Epithelial cell of proximal tubule (primary cell): ENCODE measurements at regions not wholly inside any gene's neighbourhood (a gene's known extent, or its start where the extent isn't known, plus 50 kb on each side); places are given as distances from the start of the nearest gene placed in this dataset.
A peak's percentile ranks its signal among the peaks of the same experiment; 100 is the strongest.

Experiments
- DNase-seq: peaks from one replicate; pipeline ENCODE4 v3.0.0-alpha.2; 2011; ENCODE audit warnings: low read depth
- H3K4me3 ChIP-seq: 2 replicates; pipeline ENCODE4 v1.5.1; 2011; ENCODE audit warnings: low read depth, mild to moderate bottlenecking, low read length
- CTCF ChIP-seq: conservative IDR thresholded peaks from 2 replicates; pipeline ENCODE4 v1.5.1; 2012; ENCODE audit warnings: low read depth, mild to moderate bottlenecking, low read length

GRCh38 chr6:100217225-100218012, 223.4 kb upstream of the MCHR2 start:
- DNase-seq, result no peak
- TF ChIP-seq CTCF, result no peak
- H3K4me3 ChIP-seq, result no peak overlapping the region

DNA sequence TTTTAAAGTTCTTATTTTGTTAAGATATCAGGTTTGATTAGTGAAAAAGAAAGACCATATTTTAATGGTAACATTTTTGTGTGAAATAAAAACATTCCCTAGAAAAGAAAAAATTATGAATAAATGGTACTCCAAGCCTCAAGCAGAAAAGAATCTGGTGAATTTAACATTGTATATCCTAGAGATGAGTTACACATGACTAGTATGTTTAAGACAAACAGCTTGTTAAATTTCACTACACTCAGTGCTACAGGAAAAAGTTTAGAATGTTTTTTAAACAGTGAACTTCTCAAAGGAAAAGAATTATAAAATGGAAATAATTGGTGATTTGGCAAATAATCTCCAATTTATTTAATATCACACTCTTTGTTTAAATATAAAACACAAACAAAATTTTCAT, 222.7 kb upstream of the MCHR2 start:
- DNase-seq, result no peak
- TF ChIP-seq CTCF, result no peak
- no peak overlapping the region for H3K4me3 ChIP-seq

DNA sequence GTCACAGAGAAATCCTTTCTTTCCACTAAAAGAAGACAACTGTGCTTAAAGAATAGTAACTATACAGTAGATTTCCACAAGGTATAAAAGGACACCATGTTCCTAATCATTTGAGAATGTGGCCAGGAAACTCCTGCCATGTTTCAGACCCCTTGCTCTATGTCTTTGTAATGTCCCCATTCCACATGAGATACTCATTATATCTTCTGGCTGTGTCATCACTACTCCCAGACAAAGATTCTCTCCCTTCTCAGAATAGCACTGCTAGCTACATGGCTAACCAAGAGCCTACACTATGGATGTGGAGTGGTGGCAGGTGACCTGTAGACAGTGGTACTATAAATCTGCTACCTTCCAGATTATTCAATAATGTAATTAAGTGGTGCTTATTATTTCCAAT, 218.1 kb upstream of the MCHR2 start:
- no peak for DNase-seq
- no peak for TF ChIP-seq CTCF
- no peak overlapping the region for H3K4me3 ChIP-seq

GRCh38 chr6:100210137-100211117, 216.4 kb upstream of the MCHR2 start:
- H3K4me3 ChIP-seq, result no peak overlapping the region
- no peak for DNase-seq
- no peak for TF ChIP-seq CTCF

DNA sequence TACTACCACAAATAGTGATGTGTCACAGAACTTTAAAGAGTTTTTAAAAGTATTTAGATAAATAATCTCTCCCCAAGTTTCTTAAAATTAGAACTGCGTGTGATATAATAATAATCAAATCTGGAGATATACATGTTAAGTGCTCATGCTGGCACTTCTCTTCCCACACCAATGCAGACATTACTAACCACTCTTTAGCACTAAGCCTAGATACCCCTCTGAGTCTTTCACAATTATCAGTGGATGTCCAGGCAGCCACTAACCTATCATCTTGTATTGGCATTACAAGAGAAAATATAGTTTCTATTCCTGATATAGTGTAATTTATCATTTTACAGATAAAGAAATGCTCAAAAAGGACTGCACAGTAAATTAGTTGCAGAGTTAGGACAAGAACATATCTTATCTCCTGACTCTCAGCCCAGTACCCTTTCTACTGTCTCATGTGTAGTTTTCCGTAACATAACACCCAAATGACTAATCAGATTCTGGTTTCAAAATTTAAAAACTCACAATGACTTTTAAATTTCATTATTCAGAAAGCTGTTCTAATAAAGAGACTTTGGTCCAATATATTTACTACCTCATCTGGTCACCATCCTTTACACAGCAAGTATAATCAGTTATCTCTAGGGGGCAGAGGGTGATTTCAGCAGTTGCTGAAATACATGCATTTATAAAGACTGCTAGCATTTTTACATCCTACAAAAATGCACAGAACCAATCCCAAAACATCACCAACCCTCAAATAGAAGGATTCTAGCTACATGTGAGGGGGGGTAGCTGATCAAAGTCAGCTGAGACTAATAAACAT, 215.5 kb upstream of the MCHR2 start:
- DNase-seq, result no peak
- no peak overlapping the region for H3K4me3 ChIP-seq
- no peak for TF ChIP-seq CTCF

DNA sequence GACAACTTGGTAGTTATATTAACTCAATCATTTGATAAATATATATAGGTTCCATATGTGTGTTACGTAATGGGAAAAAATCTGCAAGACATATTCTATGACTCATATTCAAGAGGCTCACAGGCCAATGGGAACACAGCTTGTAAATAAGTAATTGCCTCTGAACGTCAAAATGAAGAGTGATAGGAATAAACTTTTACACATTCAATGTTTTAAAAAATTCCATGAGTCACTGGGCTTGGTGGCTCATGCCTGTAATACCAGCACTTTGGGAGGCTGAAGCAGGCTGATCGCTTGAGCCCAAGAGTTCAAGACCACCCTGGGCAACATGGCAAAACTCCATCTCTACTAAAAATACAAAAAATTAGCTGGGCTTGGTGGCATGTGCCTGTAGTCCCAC, 209.4 kb upstream of the MCHR2 start:
- peak; percentile 80 for DNase-seq
- no peak overlapping the region for H3K4me3 ChIP-seq
- TF ChIP-seq CTCF, result no peak
